GM19372 (cell line): ENCODE measurements at regions not wholly inside any gene's neighbourhood (a gene's known extent, or its start where the extent isn't known, plus 50 kb on each side); places are given as distances from the start of the nearest gene placed in this dataset.
"Not testable (repeated sequence)": the region's sequence is repeated elsewhere in the genome, so short reads cannot be mapped to it uniquely, and the experiment has no call there.

ENCODE experiments used
- ATAC-seq: cut with Tn5 transposase; IDR thresholded peaks from one replicate; pipeline ENCODE4 v1.9.1; 2021; ENCODE audit warnings: mild to moderate bottlenecking, low read depth, moderate library complexity; ENCODE audit not compliant: unreplicated experiment

GRCh38 chrX:118211891-118212816 lies 95.5 kb upstream of the KLHL13 start:
- peak; percentile 42 for ATAC-seq

DNA sequence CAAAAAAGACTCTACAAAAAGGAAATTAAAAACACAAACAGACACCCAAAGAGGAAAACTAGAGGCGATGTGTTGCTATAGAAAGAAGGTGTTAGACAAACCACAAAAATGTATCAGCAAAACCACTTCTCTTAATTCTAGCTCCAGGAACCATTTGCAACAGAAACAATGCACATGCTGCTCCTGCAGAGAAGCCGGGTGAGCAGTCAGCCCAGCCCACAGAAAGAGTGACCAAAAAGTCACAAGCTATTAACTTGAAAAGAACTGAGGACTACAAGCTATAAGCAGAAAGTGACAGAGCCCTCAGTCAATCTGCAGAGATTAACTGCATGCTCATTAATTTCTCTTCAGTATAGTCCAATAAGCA lies 96.2 kb upstream of the KLHL13 start:
- peak; percentile 78 for ATAC-seq

DNA sequence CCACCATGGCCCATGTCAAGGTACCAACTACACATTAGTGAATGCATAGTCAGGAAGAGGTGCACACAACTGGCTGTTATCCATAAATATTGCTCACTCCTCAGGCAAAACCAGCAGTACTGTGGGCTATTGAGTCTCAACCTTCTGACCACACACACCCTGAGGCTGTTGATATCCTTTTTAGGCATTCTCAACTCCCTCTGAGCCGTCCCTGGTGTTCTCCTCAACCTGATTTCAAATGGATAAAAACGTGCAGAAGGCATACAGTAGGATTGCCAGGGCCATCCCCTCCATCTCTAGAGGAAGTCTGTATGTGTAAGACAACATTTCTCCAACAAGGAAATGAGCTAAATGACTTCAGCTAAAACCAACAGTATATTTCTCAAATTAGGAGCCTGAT lies 98.7 kb upstream of the KLHL13 start:
- no peak for ATAC-seq

DNA sequence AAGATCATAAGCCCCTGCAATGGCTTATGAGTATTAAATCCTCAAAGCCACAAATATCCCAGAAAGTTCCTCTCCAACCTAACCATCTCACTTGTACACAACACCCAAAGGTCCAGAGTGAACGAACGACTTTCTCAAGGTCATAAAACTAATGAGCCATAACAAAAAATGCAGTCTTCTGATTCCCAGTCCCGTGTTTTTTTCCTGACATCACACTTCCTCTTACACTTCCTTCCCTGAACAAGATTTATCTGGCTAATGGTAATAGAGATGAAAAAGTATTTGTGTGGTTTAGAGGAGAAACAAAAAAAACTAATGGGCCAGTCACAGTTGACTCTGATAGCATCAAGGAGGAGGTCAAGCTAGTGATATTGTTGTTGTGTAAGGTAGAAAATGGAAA lies 99.5 kb upstream of the KLHL13 start:
- ATAC-seq = no peak

- no peak for ATAC-seq
Observed at GRCh38 chrX:118216509-118216908, 99.9 kb upstream of the KLHL13 start.

- ATAC-seq = no peak
Observed at GRCh38 chrX:118218079-118218478, 101.5 kb upstream of the KLHL13 start.

DNA sequence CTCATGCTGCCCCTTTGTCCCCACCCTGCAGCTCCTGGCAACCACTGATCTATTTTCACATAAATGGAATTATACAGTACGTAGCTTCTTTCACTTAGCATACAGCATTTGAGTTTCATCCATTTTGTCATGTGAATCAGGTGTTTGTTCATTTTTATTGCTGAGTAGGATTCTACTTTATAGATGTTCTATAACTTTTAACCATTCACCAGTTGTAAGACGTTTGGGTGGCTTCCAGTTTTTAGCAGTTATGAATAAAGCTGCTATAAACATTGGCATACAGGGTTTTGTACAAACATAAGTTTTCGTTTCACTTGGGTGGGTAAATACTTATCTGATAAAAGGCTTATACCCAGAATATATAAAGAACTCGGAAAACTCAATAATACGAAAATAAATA lies 102.3 kb upstream of the KLHL13 start:
- ATAC-seq = no peak

DNA sequence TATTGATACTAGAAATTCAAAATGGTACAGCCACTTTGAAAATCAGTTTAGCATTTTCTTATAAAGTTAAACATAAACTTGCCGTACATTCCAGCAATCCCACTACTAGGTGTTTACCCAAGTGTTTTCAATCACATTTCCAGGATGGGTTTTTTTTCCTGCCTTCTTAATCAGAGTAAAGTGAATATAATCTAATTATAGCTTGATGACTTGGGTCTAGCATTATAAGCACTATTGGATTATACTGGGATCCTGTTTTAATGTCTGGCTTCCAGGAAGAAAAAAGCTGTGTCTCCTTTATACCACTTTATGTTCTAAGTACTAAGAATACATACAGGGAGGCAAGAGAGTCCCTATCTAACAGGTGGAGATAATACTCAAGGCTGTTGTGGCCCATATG lies 103.3 kb upstream of the KLHL13 start:
- no peak for ATAC-seq

DNA sequence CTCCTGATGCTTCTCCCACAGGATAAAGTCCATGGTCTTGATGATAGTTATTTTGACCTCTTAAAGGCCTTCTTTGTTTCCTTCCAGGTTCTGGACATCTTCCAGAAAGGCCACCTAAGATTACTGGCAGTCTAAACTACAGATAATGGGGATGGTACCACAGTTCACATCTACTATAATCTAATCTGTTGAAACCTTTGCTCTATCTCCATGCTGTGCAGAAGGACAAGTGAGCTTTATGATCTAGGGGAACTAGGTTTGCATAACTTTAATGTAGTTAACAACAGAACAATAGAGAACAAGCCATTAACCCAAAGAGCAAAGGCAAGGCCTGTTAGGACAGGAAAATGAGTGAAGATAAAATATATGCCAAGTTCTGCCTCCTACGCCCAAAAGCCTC lies 103.9 kb upstream of the KLHL13 start:
- ATAC-seq = no peak

- ATAC-seq = no peak
Observed at GRCh38 chrX:118221270-118221669, 104.7 kb upstream of the KLHL13 start.

- ATAC-seq = no peak
Observed at GRCh38 chrX:118221733-118222132, 105.1 kb upstream of the KLHL13 start.

- no peak for ATAC-seq
Observed at GRCh38 chrX:118222421-118222820, 105.8 kb upstream of the KLHL13 start.

GRCh38 chrX:118225711-118226428 lies 109.3 kb upstream of the KLHL13 start:
- no peak for ATAC-seq

DNA sequence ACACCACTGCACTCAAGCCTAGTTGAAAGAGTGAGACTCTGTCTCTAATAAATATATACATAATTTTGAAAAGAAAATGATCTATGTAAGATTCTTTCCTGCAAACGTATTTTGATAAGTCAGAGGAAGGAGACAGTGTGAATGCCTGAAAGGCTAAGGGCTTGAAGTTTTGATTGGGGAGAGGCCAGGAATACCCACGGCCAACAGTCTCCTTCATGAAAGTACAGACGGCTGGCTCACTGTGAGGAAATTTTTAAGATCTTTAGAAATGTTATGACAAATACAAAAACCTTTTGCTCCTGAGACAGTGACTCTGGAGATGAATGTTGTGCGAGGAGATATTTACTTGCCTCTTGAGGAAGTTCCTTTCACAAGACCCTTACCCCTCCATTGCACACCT lies 111.4 kb upstream of the KLHL13 start:
- no peak for ATAC-seq

DNA sequence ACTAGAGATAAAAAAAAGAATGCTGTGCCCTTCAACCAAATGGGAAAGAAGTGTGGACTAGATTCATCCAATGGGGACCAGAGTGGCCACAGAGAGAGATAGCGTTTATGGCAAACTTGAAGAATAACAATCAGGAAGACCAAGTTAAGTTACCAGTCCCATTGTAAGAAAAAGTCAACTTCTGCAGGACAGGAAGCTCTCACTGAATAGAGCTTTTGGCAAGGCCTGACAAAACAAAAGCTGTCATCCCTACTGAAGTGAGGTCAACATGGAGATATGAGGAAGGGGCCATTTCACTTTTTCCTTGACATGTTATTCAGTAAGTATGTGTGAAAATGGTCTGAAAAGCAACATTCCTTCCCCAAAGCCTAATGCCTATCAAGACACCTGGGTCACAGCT lies 111.8 kb upstream of the KLHL13 start:
- no peak for ATAC-seq

GRCh38 chrX:118231464-118231863 lies 114.4 kb upstream of the WDR44 start:
- ATAC-seq = no peak

DNA sequence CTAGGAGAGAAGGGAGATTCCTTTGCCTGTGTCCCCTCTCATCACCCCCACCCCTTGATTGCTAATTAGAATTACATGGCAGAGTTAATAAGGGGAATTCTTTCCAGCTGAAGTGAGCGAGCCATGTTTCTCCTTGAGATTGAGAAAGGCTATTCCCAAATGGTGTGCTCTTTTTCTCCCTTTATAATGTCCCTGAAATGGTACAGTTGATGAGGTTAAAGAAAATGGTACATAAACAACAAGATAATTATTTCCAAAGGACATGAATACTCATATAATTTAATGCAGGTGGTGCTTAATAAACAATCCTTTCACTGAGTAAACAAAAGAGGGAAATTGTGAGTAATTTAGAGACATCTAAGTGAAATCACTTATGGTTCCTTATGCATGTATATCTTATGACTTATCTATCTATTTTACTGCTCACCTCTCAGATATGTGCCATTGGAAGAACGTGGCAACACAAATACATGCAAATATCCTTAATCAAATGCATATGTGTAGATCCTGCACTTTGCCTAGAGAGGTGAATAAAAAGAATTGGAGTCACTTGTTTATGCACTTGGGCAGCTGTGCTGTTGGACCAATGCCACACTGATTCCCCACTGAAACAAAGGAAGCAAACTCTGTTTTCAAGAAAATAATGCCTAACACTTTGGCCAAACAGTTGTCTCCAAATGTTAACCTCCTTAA lies 106.6 kb upstream of the WDR44 start:
- ATAC-seq = no peak

DNA sequence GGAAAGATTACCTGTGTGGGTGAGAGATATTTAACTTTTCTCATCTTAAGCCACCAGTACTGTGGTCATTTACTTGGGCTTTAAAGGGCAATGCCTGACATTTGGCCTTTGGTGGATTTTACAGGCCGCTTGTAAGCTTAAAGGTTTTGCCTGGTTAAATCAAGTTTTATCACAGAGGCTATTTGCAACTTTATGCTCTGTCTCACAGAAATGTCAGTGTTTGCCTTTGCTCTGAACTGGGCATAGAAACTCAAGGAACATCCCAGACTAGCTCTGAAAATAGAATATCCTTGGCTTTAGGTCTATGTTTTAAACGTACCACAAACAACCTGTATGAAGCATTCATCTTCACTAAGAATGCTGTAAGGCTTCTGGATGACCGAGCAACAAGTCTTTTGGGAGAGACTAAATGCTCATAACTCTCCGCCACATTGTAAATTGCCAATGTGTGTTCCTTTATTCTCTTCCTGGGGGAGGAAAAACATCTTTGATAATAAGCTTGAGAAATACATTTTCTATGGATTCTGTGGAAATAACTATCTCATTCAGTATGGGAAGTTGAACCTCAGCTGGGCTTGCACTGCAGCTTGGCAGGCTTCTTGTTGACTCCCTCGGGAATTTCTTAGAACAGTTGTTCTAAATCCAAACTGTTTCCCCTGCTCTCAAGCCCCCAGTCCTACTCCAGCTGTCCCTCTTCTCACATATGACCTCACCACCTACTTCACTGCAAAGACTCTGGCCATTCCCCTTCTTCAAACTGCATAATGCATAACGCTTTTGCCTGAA lies 105.8 kb upstream of the WDR44 start:
- ATAC-seq = no peak

DNA sequence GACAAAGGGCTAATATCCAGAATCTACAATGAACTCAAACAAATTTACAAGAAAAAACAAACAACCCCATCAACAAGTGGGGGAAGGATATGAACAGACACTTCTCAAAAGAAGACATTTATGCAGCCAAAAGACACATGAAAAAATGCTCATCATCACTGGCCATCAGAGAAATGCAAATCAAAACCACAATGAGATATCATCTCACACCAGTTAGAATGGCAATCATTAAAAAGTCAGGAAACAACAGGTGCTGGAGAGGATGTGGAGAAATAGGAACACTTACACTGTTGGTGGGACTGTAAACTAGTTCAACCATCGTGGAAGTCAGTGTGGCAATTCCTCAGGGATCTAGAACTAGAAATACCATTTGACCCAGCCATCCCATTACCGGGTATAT lies 98.9 kb upstream of the WDR44 start:
- ATAC-seq = not testable (repeated sequence)

- ATAC-seq = no peak
Observed at GRCh38 chrX:118249146-118249545, 96.8 kb upstream of the WDR44 start.

GRCh38 chrX:118250445-118250844 lies 95.5 kb upstream of the WDR44 start:
- ATAC-seq = no peak
